HepG2 (cell line): ENCODE measurements at regions not wholly inside any gene's neighbourhood (a gene's known extent, or its start where the extent isn't known, plus 50 kb on each side); places are given as distances from the start of the nearest gene placed in this dataset.
"Not testable (repeated sequence)": the region's sequence is repeated elsewhere in the genome, so short reads cannot be mapped to it uniquely, and the experiment has no call there.

Source experiments
- ATAC-seq: fragments of 200-7000 bp; cut with Tn5 transposase; 3 replicates; pipeline ENCODE4 v1.9.1; 2020; ENCODE audit warnings: mild to moderate bottlenecking, moderate library complexity
- BruUV-seq: library from RNA; stranded (reverse); fragments of 400-500 nt; replicated peaks from 2 replicates; lab custom pipeline; 2021; lab: Mats Ljungman, UMichigan
- CTCF ChIA-PET: fragments of 300-600 bp; formaldehyde crosslinking; extraction: SDS; loops from one replicate; lab custom pipeline; 2021; ENCODE audit warnings: low total read pairs, inconsistent platforms, low intra/inter-chr PET ratio; lab: Yijun Ruan, JAX
- POLR2A ChIA-PET: fragments of 350-600 bp; sonication (Branson Sonifier 250); formaldehyde crosslinking; loops from one replicate; lab custom pipeline; 2020; ENCODE audit warnings: antibody characterized with exemption, inconsistent platforms; lab: Yijun Ruan, JAX
- DNase-seq: peaks from one replicate; pipeline ENCODE4 v3.0.0-alpha.2; 2015; ENCODE audit warnings: low spot score
- FAIRE-seq: peaks from 3 replicates; lab custom pipeline; 2011; peaks lifted over from hg19 to GRCh38; lab: Jason Lieb, UNC
- H2AFZ ChIP-seq: one replicate; pipeline ENCODE4 v1.6.1; 2011; ENCODE audit warnings: low read length, inconsistent platforms
- H3K27ac ChIP-seq: fragments of 300-600 bp; 3 replicates; pipeline ENCODE4 v1.8.0; 2011; ENCODE audit warnings: mixed run types, mild to moderate bottlenecking, mixed read lengths, low read length, inconsistent platforms; ENCODE audit not compliant: insufficient read depth; ENCODE audit errors: extremely low read length
- H3K27me3 ChIP-seq, 2 experiments: fragments of 200-600 bp in 1 of 2; 2 replicates in 1 of 2; 3 replicates in 1 of 2; pipeline versions ENCODE4 v1.6.0 to v1.8.0; 2011; ENCODE audit warnings: low read length in 2 of 2, mild to moderate bottlenecking in 2 of 2, moderate library complexity in 2 of 2, inconsistent platforms in 1 of 2; ENCODE audit not compliant: insufficient read depth in 2 of 2, control insufficient read depth in 1 of 2
- H3K36me3 ChIP-seq, 2 experiments: fragments of 200-600 bp in 1 of 2; replicated peaks in 1 of 2; 2 replicates in 1 of 2; 3 replicates in 1 of 2; pipeline versions ENCODE4 v1.5.1 to v1.8.0; 2011; ENCODE audit warnings: low read length in 2 of 2, inconsistent platforms in 1 of 2; ENCODE audit not compliant: insufficient read depth in 2 of 2, control insufficient read depth in 1 of 2
- H3K4me1 ChIP-seq: 2 replicates; pipeline ENCODE4 v1.5.1; 2012; ENCODE audit warnings: low read length, inconsistent platforms; ENCODE audit not compliant: insufficient read depth
- H3K4me2 ChIP-seq: 2 replicates; pipeline ENCODE4 v1.6.0; 2011; ENCODE audit warnings: low read depth, low read length, inconsistent platforms
- H3K4me3 ChIP-seq, 3 experiments: fragments of 200-600 bp in 1 of 3; sonication (generic), shearing (Covaris generic) in 1 of 3; replicated peaks in 1 of 3; 2 replicates each; pipeline ENCODE4 v1.5.1; 2011 to 2016; ENCODE audit warnings: low read length in 3 of 3, inconsistent platforms in 2 of 3, low read depth in 2 of 3, mild to moderate bottlenecking in 2 of 3, control low read depth in 1 of 3, mixed read lengths in 1 of 3; ENCODE audit not compliant: insufficient read depth in 1 of 3
- H3K79me2 ChIP-seq: one replicate; pipeline ENCODE4 v1.6.1; 2011; ENCODE audit warnings: low read length, inconsistent platforms; ENCODE audit not compliant: insufficient read depth
- H3K9ac ChIP-seq: 2 replicates; pipeline ENCODE4 v1.6.0; 2011; ENCODE audit warnings: mild to moderate bottlenecking, low read depth, low read length, inconsistent platforms; ENCODE audit not compliant: insufficient read depth
- H3K9me3 ChIP-seq: 2 replicates; pipeline ENCODE4 v1.5.1; 2012; ENCODE audit warnings: mild to moderate bottlenecking, low read length
- H4K20me1 ChIP-seq: 2 replicates; pipeline ENCODE4 v1.6.0; 2011; ENCODE audit warnings: inconsistent platforms, mild to moderate bottlenecking, low read length, moderate library complexity; ENCODE audit not compliant: insufficient read depth
- GFI1 ChIP-seq: sonication (generic); formaldehyde crosslinking; IDR thresholded peaks from 2 replicates; pipeline ENCODE4 v1.5.0; 2020; ENCODE audit warnings: missing genetic modification reagents, mild to moderate bottlenecking, borderline replicate concordance
- NONO ChIP-seq, 2 experiments: fragments of 450-650 bp in 1 of 2; sonication (generic) in 1 of 2; formaldehyde crosslinking in 1 of 2; IDR thresholded peaks in 1 of 2; conservative IDR thresholded peaks in 1 of 2; 2 replicates each; pipeline versions ENCODE4 v1.6.1 to v1.8.0; 2017 to 2022; ENCODE audit warnings: mild to moderate bottlenecking in 1 of 2, missing genetic modification reagents in 1 of 2, moderate library complexity in 1 of 2
- SALL2 ChIP-seq: sonication (generic); formaldehyde crosslinking; IDR thresholded peaks from 2 replicates; pipeline ENCODE4 v1.8.1; 2023; ENCODE audit warnings: mild to moderate bottlenecking, missing genetic modification reagents, inconsistent platforms
- WGBS: methylation state at CpG from one replicate; pipeline ENCODE4 v1.1.6; 2017; ENCODE audit warnings: low lambda C conversion rate; 5-methylcytosine and 5-hydroxymethylcytosine counted together
- in situ Hi-C: cut with HindIII; loops from 2 replicates; pipeline ENCODE4 v1.10.0; 2017; ENCODE audit warnings: low pct_unique_long_range_greater_than_20kb; ENCODE audit not compliant: extremely low pct_ligation_motif_present
- intact Hi-C: fragments of 100-400 bp; cut with micrococcal nuclease; formaldehyde crosslinking; loops from one replicate; pipeline ENCODE4 v1.10.0; 2022; ENCODE audit not compliant: unreplicated experiment
- TF ChIP-seq, protein P1 (sequence below): sonication (generic); formaldehyde crosslinking; IDR thresholded peaks from 2 replicates; pipeline ENCODE4 v1.5.1; 2020; ENCODE audit warnings: missing genetic modification reagents, mild to moderate bottlenecking, borderline replicate concordance
- TF ChIP-seq, protein P2 (sequence below): sonication (generic); formaldehyde crosslinking; IDR thresholded peaks from 2 replicates; pipeline ENCODE4 v1.8.0; 2022; ENCODE audit warnings: mild to moderate bottlenecking, missing genetic modification reagents
- TF ChIP-seq, protein P3 (sequence below): sonication (generic); formaldehyde crosslinking; IDR thresholded peaks from 2 replicates; pipeline ENCODE4 v1.9.0; 2021; ENCODE audit warnings: mild to moderate bottlenecking, missing genetic modification reagents
- TF ChIP-seq, protein P4 (sequence below), 2 experiments: sonication (generic) in 1 of 2; formaldehyde crosslinking in 1 of 2; IDR thresholded peaks; 2 replicates each; pipeline versions ENCODE4 v1.4.0 to v1.6.1; 2018 to 2020; ENCODE audit warnings: missing genetic modification reagents in 2 of 2, borderline replicate concordance in 1 of 2, low read depth in 1 of 2, mild to moderate bottlenecking in 1 of 2, missing biosample characterization in 1 of 2

DNA sequence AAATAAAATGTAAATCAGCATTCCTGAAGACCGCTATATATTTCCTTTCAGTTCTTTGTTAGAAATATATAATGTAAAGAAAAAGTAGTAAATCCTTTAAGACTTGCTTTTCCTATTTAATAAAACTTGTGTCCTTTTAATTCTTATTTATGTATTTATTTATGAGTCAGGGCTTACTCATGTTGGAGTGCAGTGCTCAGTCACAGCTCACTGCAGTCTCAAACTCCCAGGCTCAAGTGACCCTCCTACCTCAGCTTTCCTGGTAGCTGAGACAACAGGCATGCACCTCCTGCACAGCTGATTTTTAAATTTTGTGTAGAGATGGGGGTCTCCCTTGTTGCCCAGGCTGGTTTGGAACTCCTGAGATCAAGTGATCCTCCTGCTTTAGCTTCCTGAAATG, 724.5 kb downstream of the ANKRD7 start (continued):
- TF ChIP-seq, protein P1, sequence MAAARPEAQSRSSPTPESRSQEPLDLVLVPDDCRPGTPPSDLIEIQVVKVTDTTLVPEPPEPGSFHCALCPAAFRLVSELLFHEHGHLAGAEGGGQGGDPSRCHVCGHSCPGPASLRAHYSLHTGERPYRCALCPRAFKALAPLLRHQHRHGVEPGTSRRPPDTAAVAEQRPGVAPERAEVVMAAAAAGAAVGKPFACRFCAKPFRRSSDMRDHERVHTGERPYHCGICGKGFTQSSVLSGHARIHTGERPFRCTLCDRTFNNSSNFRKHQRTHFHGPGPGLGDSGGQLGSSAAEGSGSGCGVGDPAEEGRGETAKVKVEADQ (CRISPR knock-in tag) = no peak
- TF ChIP-seq, protein P2, sequence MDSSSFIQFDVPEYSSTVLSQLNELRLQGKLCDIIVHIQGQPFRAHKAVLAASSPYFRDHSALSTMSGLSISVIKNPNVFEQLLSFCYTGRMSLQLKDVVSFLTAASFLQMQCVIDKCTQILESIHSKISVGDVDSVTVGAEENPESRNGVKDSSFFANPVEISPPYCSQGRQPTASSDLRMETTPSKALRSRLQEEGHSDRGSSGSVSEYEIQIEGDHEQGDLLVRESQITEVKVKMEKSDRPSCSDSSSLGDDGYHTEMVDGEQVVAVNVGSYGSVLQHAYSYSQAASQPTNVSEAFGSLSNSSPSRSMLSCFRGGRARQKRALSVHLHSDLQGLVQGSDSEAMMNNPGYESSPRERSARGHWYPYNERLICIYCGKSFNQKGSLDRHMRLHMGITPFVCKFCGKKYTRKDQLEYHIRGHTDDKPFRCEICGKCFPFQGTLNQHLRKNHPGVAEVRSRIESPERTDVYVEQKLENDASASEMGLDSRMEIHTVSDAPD (CRISPR knock-in tag) = no peak
- TF ChIP-seq, protein P3, sequence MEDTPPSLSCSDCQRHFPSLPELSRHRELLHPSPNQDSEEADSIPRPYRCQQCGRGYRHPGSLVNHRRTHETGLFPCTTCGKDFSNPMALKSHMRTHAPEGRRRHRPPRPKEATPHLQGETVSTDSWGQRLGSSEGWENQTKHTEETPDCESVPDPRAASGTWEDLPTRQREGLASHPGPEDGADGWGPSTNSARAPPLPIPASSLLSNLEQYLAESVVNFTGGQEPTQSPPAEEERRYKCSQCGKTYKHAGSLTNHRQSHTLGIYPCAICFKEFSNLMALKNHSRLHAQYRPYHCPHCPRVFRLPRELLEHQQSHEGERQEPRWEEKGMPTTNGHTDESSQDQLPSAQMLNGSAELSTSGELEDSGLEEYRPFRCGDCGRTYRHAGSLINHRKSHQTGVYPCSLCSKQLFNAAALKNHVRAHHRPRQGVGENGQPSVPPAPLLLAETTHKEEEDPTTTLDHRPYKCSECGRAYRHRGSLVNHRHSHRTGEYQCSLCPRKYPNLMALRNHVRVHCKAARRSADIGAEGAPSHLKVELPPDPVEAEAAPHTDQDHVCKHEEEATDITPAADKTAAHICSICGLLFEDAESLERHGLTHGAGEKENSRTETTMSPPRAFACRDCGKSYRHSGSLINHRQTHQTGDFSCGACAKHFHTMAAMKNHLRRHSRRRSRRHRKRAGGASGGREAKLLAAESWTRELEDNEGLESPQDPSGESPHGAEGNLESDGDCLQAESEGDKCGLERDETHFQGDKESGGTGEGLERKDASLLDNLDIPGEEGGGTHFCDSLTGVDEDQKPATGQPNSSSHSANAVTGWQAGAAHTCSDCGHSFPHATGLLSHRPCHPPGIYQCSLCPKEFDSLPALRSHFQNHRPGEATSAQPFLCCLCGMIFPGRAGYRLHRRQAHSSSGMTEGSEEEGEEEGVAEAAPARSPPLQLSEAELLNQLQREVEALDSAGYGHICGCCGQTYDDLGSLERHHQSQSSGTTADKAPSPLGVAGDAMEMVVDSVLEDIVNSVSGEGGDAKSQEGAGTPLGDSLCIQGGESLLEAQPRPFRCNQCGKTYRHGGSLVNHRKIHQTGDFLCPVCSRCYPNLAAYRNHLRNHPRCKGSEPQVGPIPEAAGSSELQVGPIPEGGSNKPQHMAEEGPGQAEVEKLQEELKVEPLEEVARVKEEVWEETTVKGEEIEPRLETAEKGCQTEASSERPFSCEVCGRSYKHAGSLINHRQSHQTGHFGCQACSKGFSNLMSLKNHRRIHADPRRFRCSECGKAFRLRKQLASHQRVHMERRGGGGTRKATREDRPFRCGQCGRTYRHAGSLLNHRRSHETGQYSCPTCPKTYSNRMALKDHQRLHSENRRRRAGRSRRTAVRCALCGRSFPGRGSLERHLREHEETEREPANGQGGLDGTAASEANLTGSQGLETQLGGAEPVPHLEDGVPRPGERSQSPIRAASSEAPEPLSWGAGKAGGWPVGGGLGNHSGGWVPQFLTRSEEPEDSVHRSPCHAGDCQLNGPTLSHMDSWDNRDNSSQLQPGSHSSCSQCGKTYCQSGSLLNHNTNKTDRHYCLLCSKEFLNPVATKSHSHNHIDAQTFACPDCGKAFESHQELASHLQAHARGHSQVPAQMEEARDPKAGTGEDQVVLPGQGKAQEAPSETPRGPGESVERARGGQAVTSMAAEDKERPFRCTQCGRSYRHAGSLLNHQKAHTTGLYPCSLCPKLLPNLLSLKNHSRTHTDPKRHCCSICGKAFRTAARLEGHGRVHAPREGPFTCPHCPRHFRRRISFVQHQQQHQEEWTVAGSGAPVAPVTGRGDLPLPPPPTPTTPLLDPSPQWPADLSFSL = no peak
- TF ChIP-seq, protein P4, sequence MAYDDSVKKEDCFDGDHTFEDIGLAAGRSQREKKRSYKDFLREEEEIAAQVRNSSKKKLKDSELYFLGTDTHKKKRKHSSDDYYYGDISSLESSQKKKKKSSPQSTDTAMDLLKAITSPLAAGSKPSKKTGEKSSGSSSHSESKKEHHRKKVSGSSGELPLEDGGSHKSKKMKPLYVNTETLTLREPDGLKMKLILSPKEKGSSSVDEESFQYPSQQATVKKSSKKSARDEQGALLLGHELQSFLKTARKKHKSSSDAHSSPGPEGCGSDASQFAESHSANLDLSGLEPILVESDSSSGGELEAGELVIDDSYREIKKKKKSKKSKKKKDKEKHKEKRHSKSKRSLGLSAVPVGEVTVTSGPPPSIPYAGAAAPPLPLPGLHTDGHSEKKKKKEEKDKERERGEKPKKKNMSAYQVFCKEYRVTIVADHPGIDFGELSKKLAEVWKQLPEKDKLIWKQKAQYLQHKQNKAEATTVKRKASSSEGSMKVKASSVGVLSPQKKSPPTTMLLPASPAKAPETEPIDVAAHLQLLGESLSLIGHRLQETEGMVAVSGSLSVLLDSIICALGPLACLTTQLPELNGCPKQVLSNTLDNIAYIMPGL (CRISPR knock-in tag; IDR thresholded peaks at IDR 0.05; ENCODE audit: borderline replicate concordance in 1 of 2, low read depth in 1 of 2) = no peak
- TF ChIP-seq NONO (IDR thresholded peaks at IDR 0.05) = no peak
- TF ChIP-seq NONO (CRISPR knock-in tag; conservative IDR thresholded peaks at IDR 0.05) = no peak
- no peak for TF ChIP-seq GFI1 (CRISPR knock-in tag)
- no peak for TF ChIP-seq SALL2 (CRISPR knock-in tag)

DNA sequence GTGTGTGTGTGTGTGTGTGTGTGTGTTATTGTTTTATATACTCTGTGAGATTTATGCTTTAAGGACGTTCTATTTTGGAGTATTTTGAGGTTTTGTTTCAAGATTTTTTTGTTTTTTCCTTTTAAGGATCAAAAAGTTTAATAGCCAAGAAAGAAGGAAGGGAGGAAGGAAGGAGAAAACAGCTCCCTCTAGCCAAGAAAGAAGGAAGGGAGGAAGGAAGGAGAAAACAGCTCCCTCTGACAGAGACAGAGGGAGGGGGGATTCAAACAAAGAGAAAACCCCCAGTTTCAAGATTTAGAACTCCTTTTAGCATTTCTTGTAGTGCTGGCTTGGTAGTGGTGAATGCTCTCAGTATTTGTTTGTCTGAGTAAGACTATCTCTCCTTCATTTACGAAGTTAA, 731.8 kb downstream of the ANKRD7 start:
- H3K4me2 ChIP-seq, DNase-seq, CTCF ChIA-PET, H4K20me1 ChIP-seq, FAIRE-seq, ATAC-seq, BruUV-seq, in situ Hi-C loops, POLR2A ChIA-PET, H3K4me1 ChIP-seq, H2AFZ ChIP-seq, H3K9ac ChIP-seq, H3K27ac ChIP-seq, intact Hi-C loops, H3K79me2 ChIP-seq, H3K27me3 ChIP-seq, H3K9me3 ChIP-seq, H3K4me3 ChIP-seq, H3K36me3 ChIP-seq: not testable (repeated sequence)
- WGBS = 0% methylated on average over 2 of the region's 2 CpGs
